ENCODE measurements at regions not wholly inside any gene's neighbourhood (a gene's known extent, or its start where the extent isn't known, plus 50 kb on each side); places are given as distances from the start of the nearest gene placed in this dataset.

GRCh38 chr4:138668309-138668708, 347.3 kb upstream of the NOCT start:
- Histone ChIP-seq H3K36me3 (replicated peaks) (no peaks in the 10 kb centered on the region), H3K4me1 (no peaks in the 10 kb centered on the region), H3K27me3 (ENCODE audit: low read depth) (no peaks in the 10 kb centered on the region), H3K9me3 (no peaks in the 10 kb centered on the region), H3K4me3 (no peak overlapping the region)
- DNase-seq (ENCODE audit: low spot score in 2 of 2): no peak
- in situ Hi-C loops (cut with MboI; ENCODE audit: low sequenced_read_pairs): no loop called here

DNA sequence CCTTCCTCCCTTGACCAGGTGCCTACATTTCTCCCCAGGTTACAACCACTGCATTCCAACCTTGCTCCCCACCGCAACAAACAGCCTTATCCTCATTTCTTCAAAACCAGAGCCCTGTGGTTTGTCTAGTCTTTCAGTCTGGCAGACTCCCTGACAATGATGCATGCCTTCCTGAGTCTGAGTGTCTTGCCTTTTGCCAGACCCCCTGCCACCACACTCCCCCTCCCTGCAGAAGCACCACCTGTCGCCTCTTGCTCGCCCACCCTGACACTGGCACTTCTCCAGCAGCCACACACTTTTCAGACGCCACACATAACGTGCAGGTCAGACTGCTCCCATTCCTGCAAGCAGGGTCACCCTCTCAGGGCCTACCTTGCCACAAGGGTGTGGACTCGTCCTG, 349.2 kb upstream of the NOCT start:
- Histone ChIP-seq H3K4me3 (no peak overlapping the region), H3K4me1 (no peaks in the 10 kb centered on the region), H3K27me3 (ENCODE audit: low read depth) (no peaks in the 10 kb centered on the region), H3K36me3 (replicated peaks) (no peaks in the 10 kb centered on the region), H3K9me3 (no peaks in the 10 kb centered on the region)
- DNase-seq (ENCODE audit: low spot score in 2 of 2): no peak
- in situ Hi-C loops (cut with MboI; ENCODE audit: low sequenced_read_pairs): no loop called here

DNA sequence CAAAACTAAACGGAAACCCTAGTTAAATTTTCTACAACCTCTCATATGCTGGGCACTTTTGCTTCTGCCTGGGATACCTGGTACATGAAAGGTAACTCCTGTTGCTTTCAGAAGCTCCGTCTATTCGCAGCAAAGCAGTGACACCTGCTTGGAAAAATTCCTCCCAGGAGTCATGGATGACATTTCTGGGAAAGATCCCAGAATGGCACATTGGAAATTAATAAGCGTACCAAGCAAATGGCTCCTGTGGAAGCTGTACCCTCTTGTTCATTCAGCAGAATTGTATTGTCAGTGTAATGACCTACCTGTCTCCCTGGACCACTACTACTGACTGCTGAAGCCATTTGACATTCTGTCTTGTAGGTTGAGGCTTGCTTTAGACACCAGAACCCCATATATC, 349.7 kb upstream of the NOCT start:
- H3K4me3 ChIP-seq: no peak overlapping the region
- no peaks in the 10 kb centered on the region for H3K36me3 ChIP-seq (replicated peaks)
- no peaks in the 10 kb centered on the region for H3K27me3 ChIP-seq (ENCODE audit: low read depth)
- in situ Hi-C loops (cut with MboI; ENCODE audit: low sequenced_read_pairs): no loop called here
- H3K9me3 ChIP-seq: no peaks in the 10 kb centered on the region
- no peak for DNase-seq (ENCODE audit: low spot score in 2 of 2)
- H3K4me1 ChIP-seq: no peaks in the 10 kb centered on the region

DNA sequence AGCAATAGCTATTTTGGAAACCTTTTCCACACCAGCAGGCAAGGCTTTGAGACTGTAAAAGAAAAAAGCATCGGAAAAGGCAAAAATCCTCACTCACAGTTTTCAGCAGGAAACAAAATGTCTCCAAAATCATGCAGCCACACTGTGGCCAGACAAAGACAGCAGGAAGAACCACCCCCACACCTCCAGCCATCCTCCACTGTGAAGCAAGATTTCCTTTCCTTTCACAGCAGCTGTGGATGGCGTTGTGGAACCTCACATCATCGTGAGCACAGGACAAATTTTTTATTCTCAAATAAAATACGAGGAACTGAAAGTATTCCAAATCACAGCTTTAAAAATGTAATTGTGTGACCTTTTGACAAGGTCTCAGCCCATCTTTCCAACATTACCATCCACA, 351.7 kb upstream of the NOCT start:
- Histone ChIP-seq H3K4me3 (no peak overlapping the region), H3K27me3 (ENCODE audit: low read depth) (no peaks in the 10 kb centered on the region), H3K36me3 (replicated peaks) (no peaks in the 10 kb centered on the region), H3K9me3 (no peaks in the 10 kb centered on the region), H3K4me1 (peaks cover 13% of the 10 kb centered on the region; the same call in 1 of the 2 replicates)
- in situ Hi-C loops (cut with MboI; ENCODE audit: low sequenced_read_pairs): no loop called here
- DNase-seq (ENCODE audit: low spot score in 2 of 2): no peak

DNA sequence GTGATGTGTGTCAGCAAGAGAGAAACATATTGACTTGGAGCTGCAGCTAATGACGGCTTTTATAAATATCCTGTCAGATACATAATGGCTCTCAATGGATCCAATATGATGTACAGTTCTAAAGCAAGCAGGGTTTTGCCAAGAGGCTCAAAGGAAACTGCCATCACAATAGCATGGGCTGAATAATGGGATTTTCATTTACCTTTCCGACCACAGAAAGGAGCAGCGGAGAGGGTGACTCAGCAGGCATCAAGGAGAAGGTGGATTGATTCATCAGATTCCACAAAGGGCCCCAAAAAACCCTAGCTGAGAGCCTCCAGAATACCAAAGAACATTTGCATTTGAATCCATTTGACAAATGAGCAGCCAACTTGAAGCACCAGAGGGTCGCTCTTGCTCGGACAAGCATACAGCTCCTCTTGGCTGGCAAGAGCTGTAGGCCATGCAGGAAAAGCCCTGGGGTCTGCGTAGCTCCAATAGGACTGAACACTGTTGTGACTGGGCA, 355.7 kb upstream of the NOCT start:
- no peaks in the 10 kb centered on the region for H3K9me3 ChIP-seq
- DNase-seq (ENCODE audit: low spot score in 2 of 2): peak; percentile 60
- H3K4me1 ChIP-seq: peaks cover 13% of the 10 kb centered on the region; the same call in 1 of the 2 replicates
- no peaks in the 10 kb centered on the region for H3K27me3 ChIP-seq (ENCODE audit: low read depth)
- in situ Hi-C loops (cut with MboI; ENCODE audit: low sequenced_read_pairs): no loop called here
- no peaks in the 10 kb centered on the region for H3K36me3 ChIP-seq (replicated peaks)
- H3K4me3 ChIP-seq: no peak overlapping the region

- DNase-seq (ENCODE audit: low spot score in 2 of 2): no peak
- Histone ChIP-seq H3K9me3 (no peaks in the 10 kb centered on the region), H3K27me3 (ENCODE audit: low read depth) (no peaks in the 10 kb centered on the region), H3K4me3 (no peak overlapping the region), H3K4me1 (peaks cover 13% of the 10 kb centered on the region; the same call in 1 of the 2 replicates), H3K36me3 (replicated peaks) (no peaks in the 10 kb centered on the region)
- in situ Hi-C loops (cut with MboI; ENCODE audit: low sequenced_read_pairs): no loop called here
Observed at GRCh38 chr4:138659037-138659811, 356.4 kb upstream of the NOCT start.

GRCh38 chr4:138658518-138658917, 357.1 kb upstream of the NOCT start:
- DNase-seq (ENCODE audit: low spot score in 2 of 2): no peak
- in situ Hi-C loops (cut with MboI; ENCODE audit: low sequenced_read_pairs): no loop called here
- H3K4me3 ChIP-seq: no peak overlapping the region

DNA sequence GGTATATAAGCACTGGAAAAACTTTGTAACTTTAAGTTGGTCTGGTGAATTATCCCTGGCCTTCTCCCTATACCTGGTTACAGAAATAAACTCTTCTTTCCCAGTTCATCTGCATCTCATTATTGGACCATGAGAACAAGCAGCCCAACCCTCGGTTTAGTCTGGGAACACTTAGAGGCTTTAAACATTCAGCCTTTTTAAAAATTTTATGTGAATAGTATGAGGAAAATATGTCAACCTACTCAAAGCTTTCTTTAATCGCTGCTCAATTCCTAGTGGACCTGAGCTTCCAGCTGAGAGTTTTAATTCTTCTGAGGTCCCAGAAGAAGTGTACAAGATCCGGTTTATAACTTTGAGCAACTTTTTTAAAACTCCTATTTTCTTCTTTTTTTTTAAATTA, 358.6 kb upstream of the NOCT start:
- Histone ChIP-seq H3K4me1 (peaks cover 13% of the 10 kb centered on the region; the same call in 1 of the 2 replicates), H3K4me3 (no peak overlapping the region), H3K36me3 (replicated peaks) (no peaks in the 10 kb centered on the region), H3K27me3 (ENCODE audit: low read depth) (no peaks in the 10 kb centered on the region), H3K9me3 (no peaks in the 10 kb centered on the region)
- no peak for DNase-seq (ENCODE audit: low spot score in 2 of 2)
- in situ Hi-C loops (cut with MboI; ENCODE audit: low sequenced_read_pairs): no loop called here

More at GRCh38 chr4:138658518-138658917, 357.1 kb upstream of the NOCT start:
- Histone ChIP-seq H3K9me3 (no peaks in the 10 kb centered on the region), H3K4me1 (peaks cover 13% of the 10 kb centered on the region; the same call in 1 of the 2 replicates), H3K36me3 (replicated peaks) (no peaks in the 10 kb centered on the region), H3K27me3 (ENCODE audit: low read depth) (no peaks in the 10 kb centered on the region)

DNA sequence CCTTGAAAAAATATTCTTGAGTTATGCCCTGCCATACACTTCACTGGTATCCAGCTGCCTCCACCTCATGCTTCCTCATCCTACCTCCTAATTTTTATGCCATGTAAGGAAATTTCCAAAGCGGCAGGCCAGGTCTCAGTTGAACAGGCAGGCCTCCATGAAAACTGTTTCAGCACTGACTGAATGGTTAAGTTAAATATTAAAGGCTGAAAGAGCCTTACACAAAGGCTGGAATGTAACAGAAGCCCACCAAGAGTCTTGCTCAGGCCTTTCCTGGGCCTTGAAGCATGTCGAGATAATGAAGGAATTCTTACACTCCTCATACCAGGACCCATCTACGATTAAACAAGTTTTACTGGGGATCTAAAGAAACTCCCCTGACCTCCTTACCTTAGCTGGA, 359.6 kb upstream of the NOCT start:
- Histone ChIP-seq H3K4me1 (peaks cover 13% of the 10 kb centered on the region; the same call in 1 of the 2 replicates), H3K9me3 (no peaks in the 10 kb centered on the region), H3K36me3 (replicated peaks) (no peaks in the 10 kb centered on the region), H3K27me3 (ENCODE audit: low read depth) (no peaks in the 10 kb centered on the region), H3K4me3 (no peak overlapping the region)
- in situ Hi-C loops (cut with MboI; ENCODE audit: low sequenced_read_pairs): no loop called here
- no peak for DNase-seq (ENCODE audit: low spot score in 2 of 2)

DNA sequence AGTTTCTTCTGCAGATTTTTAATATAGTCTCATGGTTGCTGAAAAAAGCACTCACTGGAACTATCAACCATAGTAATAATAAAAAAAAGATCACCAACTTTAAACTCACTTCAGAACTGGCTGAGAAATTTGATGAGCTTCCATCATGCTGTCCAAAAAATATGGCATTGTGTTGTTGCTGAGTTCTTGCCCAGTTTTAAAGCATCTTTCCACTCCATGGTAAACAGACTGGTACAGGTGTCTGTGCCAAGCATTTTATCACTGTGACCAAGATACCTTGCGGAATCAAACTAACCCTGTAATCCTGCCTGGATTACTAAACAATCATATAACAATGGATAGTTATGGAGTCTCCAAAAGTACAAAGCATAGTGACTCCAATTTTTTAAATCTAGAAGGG, 360.3 kb upstream of the NOCT start:
- DNase-seq (ENCODE audit: low spot score in 2 of 2): no peak
- Histone ChIP-seq H3K27me3 (ENCODE audit: low read depth) (no peaks in the 10 kb centered on the region), H3K4me1 (peaks cover 11% of the 10 kb centered on the region; the same call in 1 of the 2 replicates), H3K4me3 (no peak overlapping the region), H3K9me3 (no peaks in the 10 kb centered on the region), H3K36me3 (replicated peaks) (no peaks in the 10 kb centered on the region)
- in situ Hi-C loops (cut with MboI; ENCODE audit: low sequenced_read_pairs): no loop called here

GRCh38 chr4:138650929-138651448, 364.6 kb upstream of the NOCT start:
- Histone ChIP-seq H3K4me3 (no peak overlapping the region), H3K4me1 (no peaks in the 10 kb centered on the region), H3K9me3 (no peaks in the 10 kb centered on the region), H3K36me3 (replicated peaks) (no peaks in the 10 kb centered on the region), H3K27me3 (ENCODE audit: low read depth) (no peaks in the 10 kb centered on the region)
- DNase-seq (ENCODE audit: low spot score in 2 of 2): no peak
- in situ Hi-C loops (cut with MboI; ENCODE audit: low sequenced_read_pairs): no loop called here

- no peak for DNase-seq (ENCODE audit: low spot score in 2 of 2)
- H3K36me3 ChIP-seq (replicated peaks): no peaks in the 10 kb centered on the region
- H3K27me3 ChIP-seq (ENCODE audit: low read depth): no peaks in the 10 kb centered on the region
- no peaks in the 10 kb centered on the region for H3K9me3 ChIP-seq
- in situ Hi-C loops (cut with MboI; ENCODE audit: low sequenced_read_pairs): no loop called here
- H3K4me3 ChIP-seq: no peak overlapping the region
- H3K4me1 ChIP-seq: no peaks in the 10 kb centered on the region
Observed at GRCh38 chr4:138650495-138650894, 365.1 kb upstream of the NOCT start.

DNA sequence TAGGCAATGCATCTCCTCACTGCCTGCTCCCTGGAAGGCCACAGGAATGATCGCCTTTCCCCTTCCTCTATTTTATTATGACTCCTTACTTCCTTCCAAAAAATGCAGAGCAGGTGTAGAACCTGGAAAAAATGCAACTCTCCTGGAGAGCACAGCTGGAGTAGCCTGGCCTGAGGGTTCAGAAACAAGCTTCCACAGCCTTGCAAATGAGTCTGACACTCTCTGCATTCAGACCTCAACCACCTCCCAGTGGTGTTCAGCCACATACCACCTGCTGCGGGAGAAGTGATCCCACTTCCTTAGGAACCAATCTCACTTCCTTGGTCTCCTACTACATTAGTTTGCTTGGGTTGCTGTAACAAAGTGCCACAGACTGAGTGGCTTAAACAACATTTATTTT, 368.1 kb upstream of the NOCT start:
- in situ Hi-C loops (cut with MboI; ENCODE audit: low sequenced_read_pairs): no loop called here
- Histone ChIP-seq H3K9me3 (no peaks in the 10 kb centered on the region), H3K4me3 (no peak overlapping the region), H3K27me3 (ENCODE audit: low read depth) (no peaks in the 10 kb centered on the region), H3K36me3 (replicated peaks) (no peaks in the 10 kb centered on the region), H3K4me1 (no peaks in the 10 kb centered on the region)
- DNase-seq (ENCODE audit: low spot score in 2 of 2): no peak

GRCh38 chr4:138646383-138646782, 369.2 kb upstream of the NOCT start:
- Histone ChIP-seq H3K27me3 (ENCODE audit: low read depth) (no peaks in the 10 kb centered on the region), H3K4me1 (no peaks in the 10 kb centered on the region), H3K36me3 (replicated peaks) (no peaks in the 10 kb centered on the region), H3K9me3 (no peaks in the 10 kb centered on the region), H3K4me3 (no peak overlapping the region)
- in situ Hi-C loops (cut with MboI; ENCODE audit: low sequenced_read_pairs): no loop called here
- DNase-seq (ENCODE audit: low spot score in 2 of 2): no peak
